ENCODE measurements at regions not wholly inside any gene's neighbourhood (a gene's known extent, or its start where the extent isn't known, plus 50 kb on each side); places are given as distances from the start of the nearest gene placed in this dataset.
"Not testable (repeated sequence)": the region's sequence is repeated elsewhere in the genome, so short reads cannot be mapped to it uniquely, and the experiment has no call there.

DNA sequence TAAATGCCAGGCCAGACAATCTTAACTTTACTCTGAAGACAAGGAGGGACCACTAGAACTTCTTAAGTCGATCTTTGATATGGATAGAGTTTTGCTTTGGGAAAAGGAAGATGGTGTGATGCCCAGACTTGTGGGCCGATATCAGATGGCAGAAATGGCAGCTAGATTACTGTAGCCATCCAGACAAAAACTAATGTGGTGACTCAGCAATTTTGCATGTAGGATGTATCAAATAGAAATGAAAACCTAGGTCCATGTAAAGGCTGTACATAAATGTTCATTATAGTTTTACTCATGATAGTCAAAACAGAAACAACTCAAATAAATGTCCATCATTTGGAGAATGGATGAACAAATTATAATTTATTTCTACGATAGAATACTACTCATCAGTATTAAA, 121.5 kb downstream of the APIP start:
- DNase-seq = no peak

- DNase-seq = no peak
Observed at GRCh38 chr11:34793666-34794065, 122.5 kb downstream of the APIP start.

DNA sequence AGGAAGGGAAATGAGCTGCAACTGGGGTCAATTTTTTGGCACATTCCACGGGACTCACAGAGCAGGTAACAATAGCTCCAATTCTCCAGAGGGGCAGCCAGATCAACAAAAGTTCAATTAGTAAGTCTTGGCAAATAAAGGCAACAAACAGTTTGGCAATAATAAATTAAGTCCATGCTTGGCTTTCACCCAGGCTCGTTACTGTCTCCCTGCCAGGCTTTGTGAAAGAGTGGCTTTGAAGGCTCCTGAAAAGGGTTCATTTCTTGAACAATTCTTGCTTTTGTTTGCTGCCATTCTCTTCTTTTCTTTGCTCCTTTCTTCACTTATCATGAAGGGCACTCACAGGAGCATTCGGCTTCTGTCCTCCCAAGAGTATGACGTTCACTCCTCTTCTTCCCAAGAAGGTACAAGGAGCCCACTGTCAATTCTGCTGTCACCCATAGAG, 123.3 kb downstream of the APIP start:
- DNase-seq = no peak

GRCh38 chr11:34791780-34792542, 124.2 kb downstream of the APIP start:
- no peak for DNase-seq

- DNase-seq = no peak
Observed at GRCh38 chr11:34790620-34791019, 125.6 kb downstream of the APIP start.

GRCh38 chr11:34789196-34789834, 126.9 kb downstream of the APIP start:
- no peak for DNase-seq

DNA sequence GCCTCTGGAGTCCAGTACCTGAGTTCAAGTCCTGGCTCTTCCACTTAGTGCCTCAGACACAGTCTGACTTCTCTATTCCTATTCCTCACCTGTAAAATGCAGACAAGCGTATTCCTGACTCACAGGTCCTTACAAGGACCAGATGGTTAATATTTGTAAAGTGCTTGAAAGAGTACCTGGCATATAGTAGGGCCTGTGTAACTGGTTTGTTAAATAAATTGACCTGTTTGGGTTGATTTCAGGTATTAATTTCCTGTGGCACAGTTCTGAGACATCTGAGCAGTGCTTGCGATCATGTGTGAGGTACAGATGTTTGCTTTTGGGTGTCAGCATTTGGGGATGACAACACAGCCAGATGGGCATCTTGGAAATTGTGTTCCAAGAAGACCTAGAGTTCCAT, 127.5 kb downstream of the APIP start:
- DNase-seq = no peak

GRCh38 chr11:34787895-34788294, 128.3 kb downstream of the APIP start:
- DNase-seq = no peak

GRCh38 chr11:34787348-34787747, 128.8 kb downstream of the APIP start:
- no peak for DNase-seq

DNA sequence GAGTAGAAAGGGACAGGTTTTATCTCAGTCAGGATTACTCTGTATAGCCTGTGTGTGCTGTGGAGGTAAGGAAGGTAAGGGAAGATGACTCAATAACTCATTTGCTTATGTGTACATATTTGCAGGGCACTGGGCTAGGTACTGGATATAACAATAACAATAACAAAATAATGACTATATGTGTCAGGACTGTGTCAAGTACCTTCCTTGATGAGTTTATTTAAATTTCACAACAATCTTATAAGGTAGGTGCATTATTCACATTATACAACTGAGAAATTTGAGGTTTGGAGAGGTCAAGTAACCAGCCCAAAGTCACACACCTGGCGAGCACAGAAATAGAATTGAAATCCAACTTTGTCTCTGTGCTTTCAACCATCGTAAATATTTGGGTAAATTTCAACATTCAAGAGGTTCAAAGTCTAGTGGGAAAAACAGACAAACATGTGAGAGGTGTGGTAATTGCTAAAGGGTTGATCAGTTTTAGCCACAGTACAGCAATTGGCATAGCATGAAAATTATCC, 131.8 kb downstream of the APIP start:
- no peak for DNase-seq

DNA sequence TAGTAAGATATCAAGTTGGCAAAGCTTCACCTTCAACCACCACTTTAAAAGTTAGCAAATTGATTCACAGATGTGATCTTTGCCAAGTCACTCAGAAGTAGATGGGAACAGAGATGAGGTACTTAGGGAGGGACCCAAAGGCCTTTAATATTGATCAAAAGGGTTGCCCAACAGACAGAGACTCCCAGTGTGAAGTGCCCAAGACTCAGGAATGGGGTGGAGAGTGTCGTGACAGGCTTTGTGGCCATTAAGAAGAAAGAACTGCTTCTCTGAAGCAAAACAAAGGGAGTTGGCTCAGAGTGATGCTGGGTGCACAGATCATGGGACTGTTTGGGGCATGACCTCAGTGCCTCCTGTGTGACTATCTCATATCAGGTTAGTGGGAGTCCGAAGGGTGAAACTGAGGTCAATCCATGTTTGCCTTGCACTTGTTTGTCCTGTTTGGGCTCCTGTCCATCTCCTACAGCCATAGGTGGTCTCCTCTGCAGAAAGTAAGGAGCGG, 132.3 kb downstream of the APIP start:
- DNase-seq = no peak

DNA sequence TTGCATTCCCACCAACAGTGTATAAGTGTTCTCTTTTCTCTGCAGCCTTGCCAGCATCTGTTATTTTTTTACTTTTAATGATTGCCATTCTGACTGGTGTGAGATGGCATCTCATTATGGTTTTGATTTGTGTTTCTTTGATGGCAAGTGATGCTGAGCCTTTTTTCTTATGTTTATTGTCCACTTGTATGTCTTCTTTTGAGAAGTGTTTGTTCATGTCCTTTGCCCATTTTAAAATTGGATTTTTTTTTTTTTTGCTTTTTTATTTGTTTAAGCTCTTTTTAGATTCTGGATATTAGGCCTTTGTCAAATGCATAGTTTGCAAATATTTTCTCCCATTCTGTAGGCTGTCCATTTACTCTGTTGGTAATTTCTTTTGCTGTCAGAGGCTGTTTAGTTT, 134.4 kb downstream of the APIP start:
- not testable (repeated sequence) for DNase-seq

DNA sequence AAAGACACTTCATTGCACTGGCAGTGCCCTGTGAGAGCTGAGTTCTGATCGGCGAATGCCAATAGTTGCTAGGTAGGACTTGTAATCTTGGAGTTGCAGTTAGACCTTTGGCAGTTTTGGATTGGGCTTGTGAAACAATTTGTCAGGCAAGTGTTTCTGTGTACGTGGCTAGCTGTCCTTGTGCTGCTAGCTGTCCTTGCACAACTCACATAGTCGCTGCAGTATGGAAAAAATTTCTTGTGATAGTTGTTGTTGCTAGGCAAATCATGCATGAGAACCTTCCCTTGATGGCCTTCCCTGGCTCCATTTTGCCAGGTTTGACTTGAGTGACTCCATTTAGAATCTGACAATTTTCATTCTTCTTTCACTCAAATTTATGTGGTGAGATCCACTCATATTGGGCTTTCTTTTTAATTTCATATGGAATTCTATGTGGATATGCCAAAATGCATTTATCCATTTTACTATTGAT, 140.7 kb downstream of the APIP start:
- no peak for DNase-seq

DNA sequence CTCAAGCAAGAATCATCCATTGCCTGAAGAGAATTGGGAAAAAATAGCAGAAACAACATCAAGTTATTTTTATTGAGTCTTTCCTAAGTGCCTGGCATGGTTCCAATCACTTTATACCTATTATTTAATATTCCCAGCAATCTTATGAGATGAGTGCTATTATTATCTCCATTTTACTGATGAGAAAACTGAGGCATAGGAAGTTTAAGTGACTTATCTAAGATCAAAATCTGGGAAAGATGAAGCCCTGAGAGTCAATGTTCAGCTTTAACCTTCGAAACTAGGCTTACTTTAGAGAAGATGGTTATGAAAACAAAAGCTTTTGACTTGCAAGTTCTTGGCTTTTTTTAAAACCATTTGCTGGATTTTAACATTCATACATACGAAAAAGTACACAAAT, 141.6 kb downstream of the APIP start:
- DNase-seq = no peak

DNA sequence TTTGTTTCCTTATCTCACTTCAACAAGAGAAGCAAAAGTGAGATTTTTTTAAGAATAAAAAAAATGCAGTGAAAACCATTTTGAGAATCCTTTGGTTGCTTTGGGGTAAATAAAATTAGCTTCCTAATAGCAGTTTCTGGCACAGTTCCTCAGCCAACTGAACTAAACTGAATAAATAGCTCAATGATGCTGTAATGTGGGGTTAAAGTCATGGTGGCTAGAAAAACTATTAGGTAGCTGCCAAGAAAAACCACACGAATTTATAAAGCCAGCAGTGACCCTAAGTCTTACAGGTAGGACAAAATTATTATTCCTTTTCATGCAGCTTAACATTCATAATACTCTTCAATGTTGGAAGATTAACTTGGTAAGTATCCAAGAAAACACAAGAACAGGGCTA, 142.4 kb downstream of the APIP start:
- DNase-seq = no peak

DNA sequence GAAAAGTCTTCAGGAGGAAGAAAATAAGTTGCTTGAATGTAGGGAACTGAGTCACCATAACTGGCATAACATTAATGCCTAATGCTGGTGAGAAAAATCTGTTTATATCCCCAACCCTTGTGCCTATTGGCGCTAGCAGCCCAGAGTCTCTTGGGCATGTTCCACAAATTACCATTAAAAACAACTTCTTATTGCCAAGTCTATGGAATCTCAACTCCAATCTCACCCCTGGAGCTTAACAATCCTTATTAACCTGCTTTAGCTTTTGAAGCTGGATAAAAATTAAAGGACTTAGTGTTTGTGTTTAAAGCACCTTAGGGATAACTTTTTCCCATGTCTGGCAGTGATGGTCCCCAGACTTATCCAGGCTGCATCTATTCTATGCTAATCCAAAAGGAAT, 143.0 kb downstream of the APIP start:
- no peak for DNase-seq

- no peak for DNase-seq
Observed at GRCh38 chr11:34770111-34770510, 146.1 kb downstream of the APIP start.

DNA sequence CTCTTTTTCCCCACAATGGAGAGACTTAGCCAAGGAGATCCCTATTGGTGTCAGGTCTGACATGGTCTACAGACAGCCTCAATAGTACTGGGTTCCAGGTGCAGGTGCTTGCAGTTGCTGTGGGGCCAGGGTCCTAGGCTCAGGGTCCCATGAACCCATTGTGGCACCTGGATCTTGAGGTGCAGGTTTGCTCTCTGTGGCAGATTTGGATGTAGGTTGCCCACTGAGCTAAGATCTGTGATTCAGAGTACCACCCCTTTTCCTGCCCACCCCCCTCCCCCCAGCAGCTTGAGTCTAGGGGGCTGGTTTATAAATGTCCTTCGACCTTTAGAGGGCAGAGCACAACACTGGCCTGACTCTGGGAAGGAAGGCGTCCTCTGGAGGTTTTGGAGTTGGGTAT, 147.0 kb downstream of the APIP start:
- no peak for DNase-seq

- not testable (repeated sequence) for DNase-seq
Observed at GRCh38 chr11:34762625-34763024, 141.7 kb downstream of the EHF start.

DNA sequence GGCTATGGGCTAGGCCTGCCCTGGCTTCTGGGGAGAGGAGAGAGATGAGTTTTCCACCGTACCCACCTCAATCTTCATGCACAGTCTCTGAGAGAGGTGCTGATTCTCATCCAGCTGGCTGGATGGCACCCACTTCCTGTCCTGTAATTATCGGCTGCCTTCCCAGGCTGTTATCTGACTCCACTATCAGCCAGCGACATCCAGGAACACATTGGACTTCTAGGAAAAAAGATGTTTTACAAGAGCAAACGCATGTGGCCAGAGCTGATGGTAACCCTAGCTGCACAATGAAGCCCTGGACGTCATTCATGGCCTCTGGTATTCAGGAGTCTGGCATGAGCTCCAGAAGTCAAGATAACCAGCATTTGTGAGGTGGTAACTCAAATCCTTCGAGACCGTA, 137.4 kb downstream of the EHF start:
- DNase-seq = no peak

DNA sequence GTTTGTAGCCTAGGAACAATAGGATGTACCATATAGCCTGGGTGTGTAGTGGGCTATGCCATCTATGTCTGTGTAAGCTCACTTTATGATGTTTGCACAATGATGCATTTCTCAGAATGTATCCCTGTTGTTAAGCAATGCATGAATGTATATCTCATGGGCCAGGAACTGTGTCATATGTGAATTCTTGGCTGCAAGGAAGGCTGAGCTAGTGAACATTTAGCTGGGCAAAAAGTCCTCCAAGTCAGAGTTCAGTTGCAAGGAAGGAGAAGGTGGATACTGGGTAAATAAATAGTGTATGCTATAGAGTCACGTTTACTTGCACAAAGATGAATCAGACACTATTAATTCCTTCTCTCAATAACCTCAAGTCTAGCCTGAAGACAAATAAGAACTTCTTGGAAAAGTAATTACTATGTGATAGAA, 136.1 kb downstream of the EHF start:
- no peak for DNase-seq

DNA sequence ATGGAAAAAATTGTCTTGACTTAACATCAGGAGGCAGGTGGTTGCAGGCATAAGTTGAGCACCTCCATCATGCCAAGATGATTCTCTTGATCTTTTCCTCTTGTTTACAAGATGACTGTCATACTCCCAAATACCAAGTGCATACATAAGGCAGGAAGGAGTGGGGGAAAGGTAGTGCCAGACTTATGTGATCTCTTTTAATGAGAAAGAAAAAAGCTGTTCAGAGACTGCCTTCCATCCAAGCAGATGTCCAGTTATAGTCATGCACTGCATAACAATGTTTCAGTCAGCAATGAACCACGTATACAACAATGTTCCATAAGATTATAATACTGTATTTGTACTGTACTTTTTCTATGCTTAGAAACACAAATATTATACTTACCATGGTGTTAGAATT, 135.7 kb downstream of the EHF start:
- DNase-seq = no peak

GRCh38 chr11:34755671-34756070, 134.8 kb downstream of the EHF start:
- no peak for DNase-seq

All from skin of body (tissue), 1 donor.